Thoracic aorta (tissue), 2 donors: ENCODE measurements at regions not wholly inside any gene's neighbourhood (a gene's known extent, or its start where the extent isn't known, plus 50 kb on each side); places are given as distances from the start of the nearest gene placed in this dataset.

ENCODE experiments used
- ATAC-seq: fragments of 150-250 bp; one replicate; pipeline ENCODE4 v1.8.0; 2017; ENCODE audit warnings: low read depth; ENCODE audit not compliant: insufficient number of reproducible peaks, low FRiP score
- DNase-seq: peaks from one replicate; pipeline ENCODE4 v3.0.0-alpha.2; 2020; ENCODE audit warnings: low spot score
- H3K27ac ChIP-seq, 2 donors: fragments of 200-600 bp; sonication (generic); 1 replicate in 1 of 2; 2 replicates in 1 of 2; pipeline ENCODE4 v1.5.1; 2016; ENCODE audit warnings: mild to moderate bottlenecking in 2 of 2, moderate library complexity in 2 of 2
- H3K27me3 ChIP-seq: fragments of 200-600 bp; sonication (generic); replicated peaks from 2 replicates; pipeline ENCODE4 v1.6.0; 2016; ENCODE audit warnings: mild to moderate bottlenecking; ENCODE audit not compliant: insufficient read depth
- H3K36me3 ChIP-seq: fragments of 200-600 bp; sonication (generic); one replicate; pipeline ENCODE4 v1.5.1; 2016
- H3K4me1 ChIP-seq, 2 donors: fragments of 200-600 bp; sonication (generic); 1 replicate in 1 of 2; 2 replicates in 1 of 2; pipeline versions ENCODE4 v1.5.1 to v1.6.0; 2016; ENCODE audit warnings: low read depth in 2 of 2, mild to moderate bottlenecking in 1 of 2; ENCODE audit not compliant: control insufficient read depth in 1 of 2
- H3K4me3 ChIP-seq: fragments of 200-600 bp; sonication (generic); 2 replicates; pipeline ENCODE4 v1.5.1; 2016; ENCODE audit warnings: mild to moderate bottlenecking
- H3K9me3 ChIP-seq: fragments of 200-600 bp; sonication (generic); 2 replicates; pipeline ENCODE4 v1.5.1; 2016
- CTCF ChIP-seq: fragments of 200-600 bp; sonication (generic); IDR thresholded peaks from one replicate; pipeline ENCODE4 v1.5.1; 2019; ENCODE audit warnings: antibody characterized with exemption

GRCh38 chr5:156006026-156006647 lies 320.8 kb upstream of the SGCD start:
- ATAC-seq (no peak), DNase-seq (no peak)
- Histone ChIP-seq H3K36me3 (no peaks in the 10 kb centered on the region), H3K4me1 (no peaks in the 10 kb centered on the region), H3K9me3 (no peaks in the 10 kb centered on the region), H3K4me3 (no peak overlapping the region), H3K27ac (no peak overlapping the region), H3K27me3 (no peaks in the 10 kb centered on the region)
- no peak for TF ChIP-seq CTCF

GRCh38 chr5:156008844-156009243 lies 318.1 kb upstream of the SGCD start:
- DNase-seq (no peak), ATAC-seq (no peak)
- Histone ChIP-seq H3K27me3 (no peaks in the 10 kb centered on the region), H3K27ac (no peak overlapping the region), H3K4me1 (no peaks in the 10 kb centered on the region), H3K9me3 (no peaks in the 10 kb centered on the region), H3K4me3 (no peak overlapping the region), H3K36me3 (no peaks in the 10 kb centered on the region)
- TF ChIP-seq CTCF: no peak

- Histone ChIP-seq H3K4me1 (no peaks in the 10 kb centered on the region), H3K4me3 (no peak overlapping the region), H3K9me3 (no peaks in the 10 kb centered on the region), H3K27me3 (no peaks in the 10 kb centered on the region), H3K27ac (no peak overlapping the region), H3K36me3 (no peaks in the 10 kb centered on the region)
- ATAC-seq (no peak), DNase-seq (no peak)
- no peak for TF ChIP-seq CTCF
These were observed 317.4 kb upstream of the SGCD start for GRCh38 chr5:156009583-156009982.

- ATAC-seq: no peak
- Histone ChIP-seq H3K4me3 (no peak overlapping the region), H3K27me3 (no peaks in the 10 kb centered on the region), H3K27ac (no peak overlapping the region), H3K9me3 (no peaks in the 10 kb centered on the region), H3K4me1 (peaks cover 0 to 6% of the 10 kb centered on the region in 2 donors), H3K36me3 (no peaks in the 10 kb centered on the region)
- DNase-seq: no peak
- TF ChIP-seq CTCF: no peak
These were observed 311.8 kb upstream of the SGCD start for GRCh38 chr5:156015137-156015536.

GRCh38 chr5:156019130-156019529 lies 307.8 kb upstream of the SGCD start:
- no peak overlapping the region for H3K4me3 ChIP-seq
- no peaks in the 10 kb centered on the region for H3K27me3 ChIP-seq
- DNase-seq (no peak), ATAC-seq (no peak)
- no peak overlapping the region for H3K27ac ChIP-seq
- H3K36me3 ChIP-seq: no peaks in the 10 kb centered on the region
- TF ChIP-seq CTCF: no peak
- H3K9me3 ChIP-seq: no peaks in the 10 kb centered on the region
- H3K4me1 ChIP-seq: peaks cover 0 to 6% of the 10 kb centered on the region in 2 donors
